ENCODE measurements at regions not wholly inside any gene's neighbourhood (a gene's known extent, or its start where the extent isn't known, plus 50 kb on each side); places are given as distances from the start of the nearest gene placed in this dataset.

- TF ChIP-seq ZSCAN5A (CRISPR knock-in tag; IDR thresholded peaks at IDR 0.05; ENCODE audit: borderline replicate concordance): no peak
- TF ChIP-seq POLR2A (IDR thresholded peaks at IDR 0.05; ENCODE audit: insufficient read depth in 1 of 2, low read depth in 2 of 2, low read length in 2 of 2): no peak
- TF ChIP-seq FOXM1 (CRISPR knock-in tag; IDR thresholded peaks at IDR 0.05): no peak
- no peak for TF ChIP-seq GPN1 (CRISPR knock-in tag; IDR thresholded peaks at IDR 0.05; ENCODE audit: borderline replicate concordance)
- TF ChIP-seq CTCF (CRISPR knock-in tag; IDR thresholded peaks at IDR 0.05): no peak
- no peak for TF ChIP-seq NR2F6 (IDR thresholded peaks at IDR 0.05)
- no peak for TF ChIP-seq NR2F6 (CRISPR knock-in tag; IDR thresholded peaks at IDR 0.05)
- no peak for TF ChIP-seq EP300 (IDR thresholded peaks at IDR 0.05; ENCODE audit: low read depth in 2 of 2, low read length in 2 of 2)
- no peak for TF ChIP-seq EP300 (CRISPR knock-in tag; IDR thresholded peaks at IDR 0.05; ENCODE audit: borderline replicate concordance)
- no peak for TF ChIP-seq ZNF235 (CRISPR knock-in tag; IDR thresholded peaks at IDR 0.05; ENCODE audit: borderline replicate concordance)
- TF ChIP-seq ZNF550 (CRISPR knock-in tag; IDR thresholded peaks at IDR 0.05; ENCODE audit: borderline replicate concordance): no peak
- TF ChIP-seq ZNF292 (CRISPR knock-in tag; IDR thresholded peaks at IDR 0.05; ENCODE audit: borderline replicate concordance, low read depth): no peak
- TF ChIP-seq NR1H2 (CRISPR knock-in tag; IDR thresholded peaks at IDR 0.05; ENCODE audit: borderline replicate concordance, low read depth): no peak
- no peak for TF ChIP-seq KDM5A (IDR thresholded peaks at IDR 0.05; ENCODE audit: borderline replicate concordance, low read length)
- TF ChIP-seq GZF1 (CRISPR knock-in tag; IDR thresholded peaks at IDR 0.05): no peak
Measured at GRCh38 chr17:73767696-73768095, 123.5 kb upstream of the SDK2 start.

Measured in HepG2 (cell line).